Stimulated activated memory B cell treated with anti-CD40 and anti-IgM and Interleukin-4, amounts not matched to agents 10 μg/mL and 1 μg/mL and 100 μg/mL, for 72 hours (primary cell): ENCODE measurements at regions not wholly inside any gene's neighbourhood (a gene's known extent, or its start where the extent isn't known, plus 50 kb on each side); places are given as distances from the start of the nearest gene placed in this dataset.

Source experiments
- ATAC-seq: fragments of 150-1000 bp; cut with Tn5 transposase; 2 replicates; pipeline ENCODE4 v1.10.0; 2021
- H3K27ac Mint-ChIP-seq: one replicate; pipeline ENCODE4 v1.8.0; 2022; ENCODE audit warnings: mild to moderate bottlenecking, mixed read lengths
- H3K27me3 Mint-ChIP-seq: one replicate; pipeline ENCODE4 v1.8.0; 2022; ENCODE audit warnings: mixed read lengths
- H3K36me3 Mint-ChIP-seq: one replicate; pipeline ENCODE4 v1.8.0; 2022; ENCODE audit warnings: mixed read lengths
- H3K4me1 Mint-ChIP-seq: one replicate; pipeline ENCODE4 v1.8.0; 2022; ENCODE audit warnings: mixed read lengths
- H3K4me3 Mint-ChIP-seq: one replicate; pipeline ENCODE4 v1.8.0; 2022; ENCODE audit warnings: mild to moderate bottlenecking, moderate library complexity, mixed read lengths
- H3K9me3 Mint-ChIP-seq: one replicate; pipeline ENCODE4 v1.8.0; 2022; ENCODE audit warnings: mixed read lengths

DNA sequence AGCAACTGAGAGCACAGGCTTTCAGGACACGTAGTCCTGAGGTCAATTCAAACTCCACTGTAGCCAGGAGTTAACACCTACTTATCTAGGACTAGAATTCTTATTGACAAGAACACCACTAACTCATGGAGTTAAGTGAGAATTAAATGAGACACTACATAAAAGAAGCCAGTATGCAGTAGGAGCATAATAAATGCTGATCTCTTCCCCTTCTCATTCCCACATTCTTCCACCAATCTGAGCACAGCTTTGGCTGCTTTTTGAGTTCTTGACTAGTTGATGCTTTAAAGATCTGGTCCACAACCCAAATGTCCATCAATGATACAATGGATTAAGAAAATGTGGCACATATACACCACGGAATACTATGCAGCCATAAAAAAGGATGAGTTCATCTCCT is 55.2 kb downstream of the TTC32 start:
- Mint-ChIP-seq H3K9me3 (no peaks in the 10 kb centered on the region), H3K27ac (no peak overlapping the region), H3K4me3 (no peak overlapping the region), H3K27me3 (peaks cover 22% of the 10 kb centered on the region), H3K36me3 (no peaks in the 10 kb centered on the region), H3K4me1 (no peaks in the 10 kb centered on the region)
- ATAC-seq, result no peak

DNA sequence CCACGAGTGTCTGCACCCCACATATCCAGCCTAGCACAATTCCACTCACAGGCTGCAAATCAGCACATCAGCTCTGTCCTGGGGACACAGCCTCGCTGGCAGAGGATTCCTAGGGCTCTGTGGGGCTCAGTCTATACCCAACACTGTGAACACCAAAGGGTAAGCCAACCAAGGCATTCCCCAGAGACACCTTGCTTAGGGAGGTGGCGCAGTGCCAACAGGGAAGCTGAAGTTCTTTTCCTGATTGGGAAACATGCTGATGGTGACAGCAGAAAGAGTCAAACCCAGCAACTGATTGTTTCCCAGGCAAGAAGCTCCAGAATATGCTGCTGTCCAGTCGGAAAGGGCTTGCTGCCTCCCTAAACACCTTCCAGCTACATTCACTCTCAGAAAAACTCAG is 55.8 kb downstream of the TTC32 start:
- peaks cover 27% of the 10 kb centered on the region for H3K27me3 Mint-ChIP-seq
- no peaks in the 10 kb centered on the region for H3K4me1 Mint-ChIP-seq
- H3K27ac Mint-ChIP-seq, result no peak overlapping the region
- no peak overlapping the region for H3K4me3 Mint-ChIP-seq
- no peaks in the 10 kb centered on the region for H3K36me3 Mint-ChIP-seq
- no peak for ATAC-seq
- no peaks in the 10 kb centered on the region for H3K9me3 Mint-ChIP-seq

DNA sequence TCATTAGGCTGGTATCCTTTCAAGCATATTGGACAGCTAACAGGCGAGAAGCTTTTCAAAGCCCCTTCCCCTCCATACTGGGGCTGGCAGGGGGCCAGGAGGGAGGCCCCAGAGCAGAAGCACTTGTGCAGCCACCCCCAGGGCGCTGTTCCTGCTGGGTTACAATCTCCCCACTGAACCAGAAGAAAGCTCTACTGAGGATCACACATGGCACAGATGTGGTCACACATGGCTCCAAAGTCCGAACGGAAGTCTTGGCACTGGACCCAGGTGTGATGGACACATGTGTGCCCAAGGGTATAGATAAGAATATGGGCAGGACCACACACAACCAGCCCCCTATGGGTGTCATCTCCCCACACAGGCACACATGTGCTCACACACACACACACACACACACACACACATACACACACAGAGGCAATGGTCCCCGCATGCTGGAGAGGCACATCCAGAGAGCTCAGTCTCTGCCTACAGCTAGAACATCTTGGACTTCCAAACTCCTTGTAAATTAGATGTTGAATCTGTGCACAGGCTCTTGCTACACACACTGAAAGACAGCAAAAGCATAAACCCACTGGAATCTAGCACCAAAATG is 56.4 kb downstream of the TTC32 start:
- Mint-ChIP-seq H3K27ac (no peak overlapping the region), H3K27me3 (peaks cover 27% of the 10 kb centered on the region), H3K4me3 (no peak overlapping the region), H3K36me3 (no peaks in the 10 kb centered on the region), H3K4me1 (no peaks in the 10 kb centered on the region), H3K9me3 (no peaks in the 10 kb centered on the region)
- no peak for ATAC-seq

DNA sequence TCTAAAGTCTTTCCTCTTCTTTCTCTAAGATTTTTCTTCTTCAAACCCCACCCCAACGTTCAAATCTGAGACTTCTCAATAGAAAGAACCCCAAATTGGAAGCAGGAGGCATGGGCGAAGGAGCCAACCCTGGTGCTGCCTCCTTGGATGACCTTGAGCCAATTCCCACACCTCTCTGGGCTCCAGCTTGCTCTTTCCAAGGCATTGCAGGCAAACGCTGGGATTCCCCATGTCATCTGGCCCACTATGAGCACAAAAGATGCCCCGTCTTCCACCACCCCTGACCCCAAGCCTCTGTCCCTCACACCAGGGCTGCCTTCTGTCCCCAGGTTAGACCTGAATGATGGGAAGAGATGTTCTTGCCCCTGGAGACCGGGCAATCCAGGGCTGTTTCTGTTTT is 57.0 kb downstream of the TTC32 start:
- H3K4me3 Mint-ChIP-seq, result no peak overlapping the region
- ATAC-seq, result no peak
- H3K27me3 Mint-ChIP-seq, result peaks cover 32% of the 10 kb centered on the region
- no peaks in the 10 kb centered on the region for H3K4me1 Mint-ChIP-seq
- H3K9me3 Mint-ChIP-seq, result no peaks in the 10 kb centered on the region
- H3K27ac Mint-ChIP-seq, result no peak overlapping the region
- H3K36me3 Mint-ChIP-seq, result no peaks in the 10 kb centered on the region

DNA sequence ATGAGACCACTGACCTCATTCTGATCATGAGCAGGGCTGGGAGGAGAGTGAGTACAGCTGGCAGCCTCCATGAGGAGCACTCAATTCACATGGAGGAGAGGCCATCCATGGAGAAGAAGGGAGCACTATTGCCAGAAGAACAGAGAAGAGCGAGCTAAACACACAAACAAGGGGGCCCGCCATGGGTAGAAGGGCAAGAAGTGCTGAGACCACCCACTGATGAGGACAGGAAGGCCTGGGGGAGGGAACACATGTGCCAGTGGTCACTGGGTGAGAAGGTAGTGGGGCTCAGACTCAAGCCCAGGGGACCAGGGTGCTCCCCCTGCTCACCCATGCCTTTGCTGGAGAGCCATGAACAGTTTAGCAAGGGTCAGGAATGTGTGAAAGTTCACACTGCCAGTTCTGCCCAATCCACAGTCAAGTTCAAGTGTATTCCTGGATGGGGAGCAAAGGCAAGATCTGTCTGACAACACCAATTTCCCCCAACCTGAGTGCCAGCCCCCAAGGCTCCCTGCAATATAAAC is 57.7 kb downstream of the TTC32 start:
- Mint-ChIP-seq H3K4me3 (no peak overlapping the region), H3K27me3 (peaks cover 39% of the 10 kb centered on the region), H3K4me1 (no peaks in the 10 kb centered on the region), H3K36me3 (no peaks in the 10 kb centered on the region), H3K9me3 (peaks cover under 1% of the 10 kb centered on the region), H3K27ac (no peak overlapping the region)
- ATAC-seq, result no peak

DNA sequence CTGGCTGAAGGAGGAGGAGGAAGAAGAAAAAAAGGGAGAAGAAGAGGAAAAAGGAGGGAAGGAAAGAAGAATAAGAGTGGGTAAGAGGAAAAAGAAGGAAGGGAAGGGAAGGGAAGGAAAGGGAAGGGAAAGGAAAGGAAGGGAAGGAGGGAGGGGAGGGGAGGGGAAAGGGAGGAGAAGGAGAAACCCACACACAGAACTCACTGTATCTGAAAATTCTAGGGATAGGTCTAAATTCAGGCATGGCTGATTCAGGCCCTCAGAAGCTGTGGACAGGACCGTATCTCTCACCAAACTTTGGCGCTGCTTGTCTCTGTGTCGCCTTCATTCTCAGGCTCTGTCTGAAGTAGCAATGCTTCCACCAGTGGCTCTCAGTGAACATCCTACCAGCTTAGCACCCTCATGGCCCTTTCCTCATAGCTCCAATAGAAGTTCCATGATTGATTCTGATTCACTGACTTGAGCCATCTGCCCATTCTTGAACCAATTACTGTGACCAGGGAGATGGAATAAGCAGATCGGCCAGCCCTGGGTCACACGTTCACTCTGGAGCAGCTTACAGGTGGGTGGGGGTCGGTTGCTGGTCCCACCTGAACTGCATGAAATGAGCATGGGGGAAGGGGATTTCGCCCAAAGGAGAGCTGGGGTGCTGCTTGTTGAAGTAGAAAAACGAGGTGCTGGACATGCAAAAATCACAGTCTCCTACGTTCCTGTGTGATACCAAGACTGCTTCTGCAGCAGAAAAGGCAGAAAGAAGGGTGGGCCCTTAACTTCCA is 59.7 kb downstream of the TTC32 start:
- ATAC-seq, result no peak
- peaks cover 6% of the 10 kb centered on the region for H3K4me1 Mint-ChIP-seq
- H3K27me3 Mint-ChIP-seq, result peaks cover 53% of the 10 kb centered on the region
- peaks cover 5% of the 10 kb centered on the region for H3K9me3 Mint-ChIP-seq
- H3K36me3 Mint-ChIP-seq, result no peaks in the 10 kb centered on the region
- H3K27ac Mint-ChIP-seq, result no peak overlapping the region
- no peak overlapping the region for H3K4me3 Mint-ChIP-seq

DNA sequence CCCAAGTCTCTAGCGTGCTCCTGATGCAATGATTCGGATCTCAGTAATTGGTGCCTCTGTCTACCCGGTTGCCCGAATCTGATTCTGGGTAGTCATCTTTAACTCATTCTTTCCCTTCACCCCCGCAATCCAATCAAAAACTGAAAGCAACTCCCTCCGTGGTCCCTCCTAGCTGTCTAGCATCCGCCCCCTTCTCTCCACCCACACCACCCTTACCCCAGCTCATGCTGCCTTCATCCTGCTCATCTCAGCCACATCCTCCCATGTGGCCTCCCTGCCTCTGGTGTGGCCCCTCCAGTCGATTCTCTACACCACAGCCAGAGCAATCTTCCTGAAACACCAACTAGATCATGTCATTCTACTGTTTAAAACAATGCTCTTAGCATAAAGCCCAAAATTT is 62.3 kb downstream of the TTC32 start:
- ATAC-seq, result no peak
- Mint-ChIP-seq H3K27me3 (peaks cover 51% of the 10 kb centered on the region), H3K27ac (no peak overlapping the region)

DNA sequence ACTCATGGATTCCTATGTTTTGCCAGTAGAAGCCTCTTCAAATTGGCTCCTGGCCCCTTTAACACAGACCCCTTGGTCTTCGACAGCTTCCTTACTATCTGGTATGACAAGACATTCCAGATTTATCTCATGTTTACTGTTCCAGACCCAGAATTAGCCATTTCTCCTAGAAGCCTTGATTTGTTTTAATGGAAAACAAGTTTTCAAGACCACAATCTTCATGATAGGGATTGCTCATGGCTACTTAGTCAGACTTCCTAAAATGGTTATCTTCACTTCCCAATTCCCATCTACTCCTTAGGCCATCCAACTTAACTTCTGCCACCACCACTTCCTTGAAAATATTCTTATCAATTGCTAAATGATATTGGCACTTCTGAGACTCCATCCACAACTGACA is 63.2 kb downstream of the TTC32 start:
- ATAC-seq, result no peak
- Mint-ChIP-seq H3K4me1 (peaks cover 23% of the 10 kb centered on the region), H3K27me3 (peaks cover 43% of the 10 kb centered on the region), H3K9me3 (peaks cover 7% of the 10 kb centered on the region), H3K4me3 (no peak overlapping the region), H3K27ac (no peak overlapping the region), H3K36me3 (no peaks in the 10 kb centered on the region)

More for the DNA sequence above, 62.3 kb downstream of the TTC32 start:
- Mint-ChIP-seq H3K4me3 (no peak overlapping the region), H3K4me1 (peaks cover 17% of the 10 kb centered on the region), H3K9me3 (peaks cover 5% of the 10 kb centered on the region), H3K36me3 (no peaks in the 10 kb centered on the region)

DNA sequence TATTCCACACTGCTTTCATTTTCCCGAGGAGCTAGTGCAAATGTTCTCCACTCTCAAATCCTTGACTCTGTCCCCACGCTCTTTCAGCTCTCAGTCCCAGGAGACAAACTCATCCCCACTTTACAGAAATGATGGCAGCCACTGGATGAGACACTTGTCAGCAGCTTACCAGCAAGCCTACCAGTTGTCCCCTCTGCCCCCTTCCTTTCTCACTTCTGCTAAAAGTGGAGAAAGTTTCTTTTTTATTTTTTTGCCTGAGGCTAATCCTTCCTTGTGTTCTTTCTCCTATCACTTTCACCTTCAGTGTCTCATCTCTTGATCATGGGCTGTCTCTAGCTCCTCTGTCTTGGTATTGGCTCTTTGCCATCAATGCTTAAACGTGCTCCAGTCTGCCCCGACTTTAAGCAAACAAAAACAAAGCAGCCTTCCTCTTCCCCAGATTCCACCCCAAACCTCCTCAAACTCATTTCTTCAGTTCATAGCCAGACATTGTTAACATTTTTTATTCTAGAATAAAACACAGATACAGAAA is 64.5 kb downstream of the TTC32 start:
- H3K9me3 Mint-ChIP-seq, result peaks cover 7% of the 10 kb centered on the region
- no peak for ATAC-seq
- peaks cover 42% of the 10 kb centered on the region for H3K27me3 Mint-ChIP-seq
- H3K4me1 Mint-ChIP-seq, result peaks cover 23% of the 10 kb centered on the region
- no peak overlapping the region for H3K4me3 Mint-ChIP-seq
- no peaks in the 10 kb centered on the region for H3K36me3 Mint-ChIP-seq
- no peak overlapping the region for H3K27ac Mint-ChIP-seq

DNA sequence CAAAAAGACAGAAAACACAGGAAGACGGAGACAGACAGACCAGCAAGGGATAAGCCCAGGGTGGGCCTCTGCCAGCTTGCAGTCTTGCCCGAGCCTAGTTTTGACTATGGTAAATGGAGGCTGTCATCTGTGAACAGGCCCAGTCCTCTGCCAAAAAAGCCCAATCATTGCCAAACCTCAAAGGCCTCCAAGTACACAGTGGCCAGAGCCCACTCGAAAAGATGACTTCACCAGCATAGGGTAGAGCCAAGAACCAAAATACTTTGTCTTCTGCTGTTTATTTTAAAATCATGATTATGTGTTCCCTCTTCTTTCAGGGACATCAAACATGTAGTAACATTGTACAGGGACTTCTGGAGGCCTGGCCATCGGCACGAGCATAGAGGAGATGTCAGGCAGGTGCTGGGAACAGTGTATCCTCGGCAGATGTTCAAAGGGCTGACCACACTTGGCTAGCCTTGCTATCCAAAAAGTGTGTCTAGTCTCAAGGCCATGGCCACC is 66.0 kb downstream of the TTC32 start:
- no peak overlapping the region for H3K27ac Mint-ChIP-seq
- peaks cover 23% of the 10 kb centered on the region for H3K4me1 Mint-ChIP-seq
- ATAC-seq, result peak; percentile 48
- H3K4me3 Mint-ChIP-seq, result no peak overlapping the region
- H3K27me3 Mint-ChIP-seq, result peaks cover 30% of the 10 kb centered on the region
- H3K36me3 Mint-ChIP-seq, result no peaks in the 10 kb centered on the region
- peaks cover 7% of the 10 kb centered on the region for H3K9me3 Mint-ChIP-seq

DNA sequence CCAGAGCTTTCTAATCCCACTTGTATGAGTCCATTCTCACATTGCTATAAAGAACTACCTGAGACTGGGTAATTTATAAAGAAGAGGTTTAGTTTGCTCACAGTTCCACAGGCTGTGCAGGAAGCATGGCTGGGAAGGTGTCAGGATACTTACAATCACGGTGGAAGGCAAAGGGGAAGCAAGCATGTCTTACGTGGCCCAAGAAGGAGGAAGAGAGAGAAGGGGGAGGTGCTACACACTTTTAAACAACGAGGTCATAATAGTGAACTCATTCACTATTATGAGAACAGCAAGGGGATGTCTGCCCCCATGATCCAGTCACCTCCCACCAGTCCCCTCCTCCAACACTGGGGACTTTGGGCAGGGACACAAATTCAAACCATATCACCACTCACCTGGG is 67.8 kb downstream of the TTC32 start:
- Mint-ChIP-seq H3K27ac (no peak overlapping the region), H3K4me3 (no peak overlapping the region), H3K4me1 (peaks cover 29% of the 10 kb centered on the region), H3K36me3 (no peaks in the 10 kb centered on the region), H3K27me3 (peaks cover 32% of the 10 kb centered on the region), H3K9me3 (peaks cover 6% of the 10 kb centered on the region)
- no peak for ATAC-seq

DNA sequence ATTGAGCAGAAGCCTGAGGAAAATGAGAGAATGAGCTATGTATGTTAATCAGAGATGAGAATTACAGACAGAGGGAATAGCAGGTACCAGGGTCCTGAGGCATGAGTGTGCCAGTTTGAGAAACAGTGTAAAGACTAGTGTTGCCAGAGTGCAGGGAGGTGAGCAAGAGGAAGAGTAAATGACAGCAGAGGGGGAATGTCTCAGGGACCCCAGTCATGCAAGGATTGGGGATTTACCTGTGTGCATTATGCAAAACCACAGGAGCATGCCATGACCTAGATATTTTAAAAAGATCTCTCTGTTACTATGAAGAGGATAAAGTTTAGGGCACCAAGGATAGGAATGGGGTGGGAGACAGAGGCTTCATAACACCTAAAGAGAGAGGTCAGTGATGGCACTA is 72.1 kb downstream of the TTC32 start:
- peaks cover 37% of the 10 kb centered on the region for H3K27me3 Mint-ChIP-seq
- H3K4me3 Mint-ChIP-seq, result no peak overlapping the region
- no peak for ATAC-seq
- no peak overlapping the region for H3K27ac Mint-ChIP-seq
- peaks cover 13% of the 10 kb centered on the region for H3K4me1 Mint-ChIP-seq
- peaks cover 2% of the 10 kb centered on the region for H3K9me3 Mint-ChIP-seq
- H3K36me3 Mint-ChIP-seq, result no peaks in the 10 kb centered on the region

DNA sequence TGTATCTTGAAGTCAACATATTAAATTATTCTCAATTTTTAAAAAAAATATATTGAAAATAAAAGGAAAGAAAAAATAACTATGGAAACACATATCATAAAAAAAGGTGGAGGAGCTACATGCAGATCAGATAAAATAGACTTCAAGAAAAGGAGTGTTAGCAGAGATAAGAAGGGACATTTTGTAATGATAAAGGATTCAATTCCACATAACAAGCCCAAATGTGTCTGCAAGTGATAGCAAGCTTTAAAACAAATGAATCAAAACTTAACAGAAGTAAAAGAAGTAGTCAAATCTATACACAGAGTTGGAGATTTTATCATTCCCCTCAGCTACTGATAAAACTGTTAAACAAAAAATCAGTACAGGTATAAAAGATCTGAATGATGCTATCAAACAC is 74.9 kb downstream of the TTC32 start:
- Mint-ChIP-seq H3K36me3 (no peaks in the 10 kb centered on the region), H3K4me1 (peaks cover 6% of the 10 kb centered on the region), H3K27ac (no peak overlapping the region), H3K27me3 (peaks cover 37% of the 10 kb centered on the region), H3K4me3 (no peak overlapping the region), H3K9me3 (no peaks in the 10 kb centered on the region)
- ATAC-seq, result no peak

DNA sequence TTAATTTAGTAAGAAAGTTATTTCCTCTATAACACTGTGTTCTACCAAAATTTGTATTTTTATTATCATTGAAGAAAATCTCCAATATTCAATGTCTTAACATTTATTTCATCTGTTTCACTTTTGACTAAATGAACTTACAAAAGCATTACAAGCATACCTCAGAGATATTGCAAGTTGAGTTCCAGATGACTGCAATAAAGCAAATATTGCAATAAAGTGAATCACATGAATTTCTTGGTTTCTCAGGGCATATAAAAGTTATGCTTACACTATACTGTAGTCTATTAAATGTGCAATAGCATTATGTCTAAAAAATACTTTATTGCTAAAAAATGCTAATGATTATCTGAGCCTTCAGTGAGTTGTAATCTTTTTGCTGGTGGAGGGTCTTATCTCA is 78.3 kb downstream of the TTC32 start:
- Mint-ChIP-seq H3K27me3 (peaks cover 23% of the 10 kb centered on the region), H3K4me1 (no peaks in the 10 kb centered on the region), H3K4me3 (no peak overlapping the region), H3K9me3 (no peaks in the 10 kb centered on the region), H3K27ac (no peak overlapping the region), H3K36me3 (no peaks in the 10 kb centered on the region)
- no peak for ATAC-seq

DNA sequence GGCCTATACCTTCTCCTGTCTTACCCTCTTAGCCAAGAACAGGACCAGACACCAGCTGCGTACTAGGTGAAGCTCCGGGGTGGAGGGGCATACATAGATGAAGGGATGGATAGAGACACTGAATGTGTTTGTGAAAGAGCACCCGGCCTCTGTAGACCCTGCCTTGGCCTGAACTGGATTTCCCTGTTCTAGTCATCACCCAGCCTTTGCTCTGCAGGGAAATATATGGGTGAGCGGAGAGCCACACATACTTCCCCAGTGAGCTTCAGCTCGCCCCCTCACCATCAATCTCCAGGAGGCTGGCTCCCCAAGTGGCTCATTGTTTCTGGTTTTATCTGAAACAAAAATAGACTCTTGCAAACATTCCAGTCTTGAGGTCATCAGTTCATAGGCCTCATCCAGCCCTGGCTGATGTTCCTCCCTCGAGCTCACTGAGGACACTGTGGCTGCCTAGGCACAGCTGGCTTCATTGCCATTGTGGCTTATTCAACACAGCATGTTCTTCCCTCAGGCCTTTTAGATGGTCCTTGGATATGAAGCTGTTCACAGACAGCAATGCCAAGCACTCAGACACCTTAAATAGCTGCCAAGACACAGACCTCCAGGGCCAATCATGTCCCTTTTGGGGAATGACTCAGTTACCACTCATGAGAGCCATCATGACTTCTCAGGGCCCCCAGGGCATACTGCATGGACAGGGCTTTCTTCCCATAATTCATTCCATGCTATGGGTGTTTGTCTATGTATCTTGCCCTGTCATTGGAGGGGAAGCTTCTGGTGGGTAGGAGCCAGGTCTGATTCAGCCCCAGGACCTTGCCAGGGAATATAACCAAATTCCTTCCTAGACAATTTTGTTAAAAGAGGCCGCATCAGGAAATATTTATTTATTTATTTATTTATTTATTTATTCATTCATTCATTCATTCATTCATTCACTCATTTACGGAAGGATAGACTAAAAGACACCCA is 82.4 kb downstream of the TTC32 start:
- no peaks in the 10 kb centered on the region for H3K9me3 Mint-ChIP-seq
- no peaks in the 10 kb centered on the region for H3K36me3 Mint-ChIP-seq
- no peaks in the 10 kb centered on the region for H3K4me1 Mint-ChIP-seq
- H3K27me3 Mint-ChIP-seq, result no peaks in the 10 kb centered on the region
- no peak overlapping the region for H3K27ac Mint-ChIP-seq
- no peak overlapping the region for H3K4me3 Mint-ChIP-seq
- ATAC-seq, result no peak
